Lower leg skin (tissue), 3 donors: ENCODE measurements at regions not wholly inside any gene's neighbourhood (a gene's known extent, or its start where the extent isn't known, plus 50 kb on each side); places are given as distances from the start of the nearest gene placed in this dataset.

Experiments
- CTCF ChIP-seq, 3 donors: fragments of 450-650 bp; IDR thresholded peaks; one replicate each; pipeline ENCODE4 v1.5.1; 2016; ENCODE audit warnings: antibody characterized with exemption in 3 of 3, mild to moderate bottlenecking in 3 of 3, moderate library complexity in 2 of 3
- POLR2A ChIP-seq, 2 donors: fragments of 450-650 bp; IDR thresholded peaks; one replicate each; pipeline ENCODE4 v1.6.1; 2016 to 2017; ENCODE audit warnings: antibody characterized with exemption in 2 of 2, mild to moderate bottlenecking in 1 of 2, moderate library complexity in 1 of 2

- TF ChIP-seq POLR2A (IDR thresholded peaks at IDR 0.05) (no peak), CTCF (IDR thresholded peaks at IDR 0.05) (no peak)
These were observed 158.9 kb downstream of the PPP1R2C start for GRCh38 chrX:42619068-42619467.
